Common myeloid progenitor, CD34-positive (primary cell): ENCODE measurements at regions not wholly inside any gene's neighbourhood (a gene's known extent, or its start where the extent isn't known, plus 50 kb on each side); places are given as distances from the start of the nearest gene placed in this dataset.

ENCODE experiments used
- CTCF ChIA-PET: fragments of 350-600 bp; sonication (Branson Sonifier 250); formaldehyde crosslinking; loops from one replicate; lab custom pipeline; 2021; ENCODE audit warnings: antibody characterized with exemption; lab: Charles Lee
- POLR2A ChIA-PET: fragments of 350-600 bp; sonication (Branson Sonifier 250); formaldehyde crosslinking; loops from one replicate; lab custom pipeline; 2021; ENCODE audit warnings: antibody characterized with exemption; lab: Charles Lee
- DNase-seq, 3 donors: peaks; one replicate each; pipeline versions ENCODE4 v3.0.0 to v3.0.0-alpha.2; 2013
- H3K27ac ChIP-seq, 2 experiments: 1 replicate in 1 of 2; 2 replicates in 1 of 2; pipeline ENCODE4 v1.7.0; 2013; ENCODE audit warnings: inconsistent platforms in 2 of 2, low read length in 2 of 2, mild to moderate bottlenecking in 2 of 2, low read depth in 1 of 2, moderate library complexity in 1 of 2; ENCODE audit not compliant: severe bottlenecking in 2 of 2, insufficient read depth in 1 of 2, poor library complexity in 1 of 2
- H3K27me3 ChIP-seq, 5 experiments: replicated peaks in 2 of 5; 1 replicate in 3 of 5; 2 replicates in 2 of 5; pipeline versions ENCODE4 v1.6.1 to v1.7.0; 2013; ENCODE audit warnings: low read length in 4 of 5, mild to moderate bottlenecking in 2 of 5, moderate library complexity in 2 of 5, inconsistent platforms in 1 of 5; ENCODE audit not compliant: insufficient read depth in 5 of 5, control insufficient read depth in 4 of 5
- H3K36me3 ChIP-seq, 4 experiments: 1 replicate in 2 of 4; 2 replicates in 2 of 4; pipeline versions ENCODE4 v1.6.1 to v1.7.0; 2013; ENCODE audit warnings: low read length in 3 of 4, control low read depth in 1 of 4, mild to moderate bottlenecking in 1 of 4; ENCODE audit not compliant: control insufficient read depth in 4 of 4, insufficient read depth in 4 of 4
- H3K4me1 ChIP-seq, 4 experiments: 1 replicate in 3 of 4; 2 replicates in 1 of 4; pipeline versions ENCODE4 v1.6.1 to v1.7.1; 2013; ENCODE audit warnings: low read length in 3 of 4, mild to moderate bottlenecking in 3 of 4, control low read depth in 1 of 4, inconsistent platforms in 1 of 4, moderate library complexity in 1 of 4; ENCODE audit not compliant: control insufficient read depth in 4 of 4, insufficient read depth in 4 of 4; ENCODE audit errors: control extremely low read depth in 1 of 4
- H3K4me3 ChIP-seq, 7 experiments: 1 replicate in 4 of 7; 2 replicates in 3 of 7; pipeline versions ENCODE4 v1.5.1 to v1.7.0; 2013; ENCODE audit warnings: mild to moderate bottlenecking in 7 of 7, low read length in 6 of 7, moderate library complexity in 6 of 7, inconsistent platforms in 2 of 7, low read depth in 2 of 7, control low read depth in 1 of 7; ENCODE audit not compliant: insufficient read depth in 4 of 7, control insufficient read depth in 1 of 7; ENCODE audit errors: extremely low read depth in 1 of 7
- H3K9me3 ChIP-seq, 5 experiments: 1 replicate in 4 of 5; 2 replicates in 1 of 5; pipeline versions ENCODE4 v1.6.1 to v1.7.1; 2013; ENCODE audit warnings: low read length in 4 of 5, mild to moderate bottlenecking in 2 of 5, inconsistent platforms in 1 of 5, low read depth in 1 of 5, moderate library complexity in 1 of 5; ENCODE audit not compliant: control insufficient read depth in 4 of 5, insufficient read depth in 2 of 5; ENCODE audit errors: control extremely low read depth in 1 of 5
- WGBS: methylation state at CpG from one replicate; pipeline ENCODE4 v1.1.5; 2013; ENCODE audit not compliant: insufficient coverage; 5-methylcytosine and 5-hydroxymethylcytosine counted together

- Histone ChIP-seq H3K4me3 (no peak overlapping the region), H3K27ac (no peak overlapping the region), H3K9me3 (no peaks in the 10 kb centered on the region), H3K36me3 (no peaks in the 10 kb centered on the region), H3K27me3 (no peaks in the 10 kb centered on the region), H3K4me1 (peaks cover 0 to 7% (median 2%) of the 10 kb centered on the region in 4 experiments)
- 90% methylated on average over 6 of the region's 7 CpGs for WGBS
- DNase-seq: no peak
- ChIA-PET CTCF (no interaction called here), POLR2A (no interaction called here)
Measured at GRCh38 chr3:187795207-187795960, 50.1 kb upstream of the BCL6 start.

DNA sequence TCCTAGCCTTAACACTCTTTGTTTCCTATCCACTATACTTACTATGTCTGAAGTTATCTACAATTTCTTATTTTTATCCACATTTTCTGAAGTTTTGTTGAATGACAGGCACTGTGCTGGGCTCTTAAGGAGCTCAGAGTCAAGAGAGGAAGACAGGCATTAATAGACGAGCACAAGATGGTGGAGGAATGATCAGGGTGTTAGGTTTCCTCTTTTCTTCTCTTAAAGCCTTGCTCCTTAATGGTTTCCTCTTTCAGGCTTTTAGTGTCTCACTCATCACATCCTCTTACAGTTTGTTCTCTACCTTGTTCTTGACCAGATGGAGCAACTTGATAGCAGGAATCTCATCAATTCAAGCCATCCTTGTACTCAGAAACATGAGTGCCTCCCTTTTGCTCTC is 52.9 kb upstream of the BCL6 start:
- ChIA-PET POLR2A (no interaction called here), CTCF (interaction anchor here (2.1 kb wide), 1 partner anchor 52 kb away, joined by 6 read pairs; the partner anchor contains the start of gene BCL6)
- peaks cover 0 to 11% (median 0%) of the 10 kb centered on the region in 4 experiments for H3K4me1 ChIP-seq
- no peaks in the 10 kb centered on the region for H3K9me3 ChIP-seq
- 80% methylated on average over 1 of the region's 1 CpG for WGBS
- H3K27me3 ChIP-seq: no peaks in the 10 kb centered on the region
- H3K4me3 ChIP-seq: no peak overlapping the region
- H3K36me3 ChIP-seq: no peaks in the 10 kb centered on the region
- no peak overlapping the region for H3K27ac ChIP-seq
- peak in 2 of 3 donors; percentile 31 to 47 for DNase-seq

GRCh38 chr3:187798531-187799530 is 53.6 kb upstream of the BCL6 start:
- Histone ChIP-seq H3K4me1 (peaks cover 0 to 7% (median 0%) of the 10 kb centered on the region in 4 experiments), H3K27ac (no peak overlapping the region), H3K4me3 (no peak overlapping the region), H3K9me3 (no peaks in the 10 kb centered on the region), H3K27me3 (no peaks in the 10 kb centered on the region), H3K36me3 (no peaks in the 10 kb centered on the region)
- 93% methylated on average over 10 of the region's 15 CpGs for WGBS
- CTCF ChIA-PET: interaction anchor here (0.6 to 2.1 kb wide), 3 partner anchors 11 to 70 kb away, joined by 3 to 6 read pairs (median 3); partner anchors contain the start of gene BCL6
- POLR2A ChIA-PET: no interaction called here
- no peak for DNase-seq

- Histone ChIP-seq H3K27ac (no peak overlapping the region), H3K36me3 (no peaks in the 10 kb centered on the region), H3K27me3 (no peaks in the 10 kb centered on the region), H3K9me3 (no peaks in the 10 kb centered on the region), H3K4me1 (peaks cover 0 to 6% (median 0%) of the 10 kb centered on the region in 4 experiments), H3K4me3 (no peak overlapping the region)
- ChIA-PET POLR2A (no interaction called here), CTCF (no interaction called here)
- WGBS: 91% methylated on average over 3 of the region's 4 CpGs
- no peak for DNase-seq
Measured at GRCh38 chr3:187799942-187800641, 54.8 kb upstream of the BCL6 start.

DNA sequence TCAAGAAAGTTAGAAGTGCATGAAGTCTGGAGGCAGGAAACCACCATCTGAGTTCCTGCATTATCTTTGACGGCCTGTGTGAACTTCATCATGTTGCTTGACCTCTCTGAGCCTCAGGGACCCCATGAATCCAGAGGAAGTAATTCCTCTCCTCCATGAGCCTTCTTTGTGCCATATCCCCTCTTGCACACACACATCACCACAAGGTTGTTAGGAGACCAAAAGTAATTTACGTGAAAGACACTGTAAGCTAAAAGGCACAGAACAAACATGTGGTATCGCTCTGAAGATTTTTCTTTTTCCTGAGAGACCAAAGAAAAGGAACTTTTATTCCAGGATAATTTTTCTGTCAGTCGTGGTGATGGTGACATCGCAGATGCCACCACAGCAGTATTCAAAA is 55.9 kb upstream of the BCL6 start:
- Histone ChIP-seq H3K4me1 (peaks cover 0 to 6% (median 0%) of the 10 kb centered on the region in 4 experiments), H3K27ac (no peak overlapping the region), H3K9me3 (peaks cover 0 to 5% (median 0%) of the 10 kb centered on the region in 5 experiments), H3K36me3 (no peaks in the 10 kb centered on the region), H3K4me3 (no peak overlapping the region), H3K27me3 (no peaks in the 10 kb centered on the region)
- ChIA-PET POLR2A (no interaction called here), CTCF (no interaction called here)
- no peak for DNase-seq
- WGBS: 100% methylated on average over 5 of the region's 5 CpGs

DNA sequence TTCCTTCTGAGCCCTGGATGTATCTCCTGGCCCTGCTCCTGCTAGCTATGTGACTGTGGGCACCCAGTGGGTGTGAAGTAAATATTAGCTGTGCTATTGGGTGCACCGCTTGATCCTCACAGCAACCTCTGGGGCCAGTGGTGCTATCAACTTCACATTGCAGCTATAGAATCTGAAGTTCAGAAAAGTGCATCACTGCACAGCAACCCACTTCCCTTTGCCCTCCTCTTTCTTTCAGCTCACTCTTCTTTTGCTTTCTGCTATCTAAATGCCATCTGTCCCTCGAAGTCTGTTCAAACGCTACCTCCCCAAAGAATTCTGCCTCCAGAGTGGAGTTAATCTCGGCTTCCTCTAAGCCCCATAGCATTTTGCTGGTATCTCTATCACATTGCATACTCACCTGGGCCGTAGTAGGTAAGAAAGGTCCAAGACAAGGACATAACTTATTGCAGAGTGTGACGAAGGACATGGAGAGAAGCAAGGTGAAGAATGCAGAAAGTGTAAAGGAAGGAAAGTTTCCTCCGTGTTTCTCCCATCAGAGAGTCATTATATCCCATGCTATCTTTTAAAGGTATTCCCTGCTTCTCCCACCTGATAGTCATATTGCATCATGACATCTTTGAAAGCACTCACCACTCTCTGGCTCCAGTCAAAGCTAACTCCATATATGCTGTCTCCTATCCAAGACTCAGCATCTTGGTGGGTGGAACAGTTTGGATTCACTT is 57.1 kb upstream of the BCL6 start:
- ChIA-PET CTCF (no interaction called here), POLR2A (no interaction called here)
- H3K9me3 ChIP-seq: peaks cover 0 to 5% (median 0%) of the 10 kb centered on the region in 5 experiments
- no peak for DNase-seq
- no peaks in the 10 kb centered on the region for H3K36me3 ChIP-seq
- H3K4me1 ChIP-seq: peaks cover 0 to 6% (median 0%) of the 10 kb centered on the region in 4 experiments
- H3K4me3 ChIP-seq: no peak overlapping the region
- H3K27ac ChIP-seq: no peak overlapping the region
- WGBS: 100% methylated on average over 5 of the region's 7 CpGs
- no peaks in the 10 kb centered on the region for H3K27me3 ChIP-seq
